ENCODE measurements at regions not wholly inside any gene's neighbourhood (a gene's known extent, or its start where the extent isn't known, plus 50 kb on each side); places are given as distances from the start of the nearest gene placed in this dataset.
"Not testable (repeated sequence)": the region's sequence is repeated elsewhere in the genome, so short reads cannot be mapped to it uniquely, and the experiment has no call there.

DNA sequence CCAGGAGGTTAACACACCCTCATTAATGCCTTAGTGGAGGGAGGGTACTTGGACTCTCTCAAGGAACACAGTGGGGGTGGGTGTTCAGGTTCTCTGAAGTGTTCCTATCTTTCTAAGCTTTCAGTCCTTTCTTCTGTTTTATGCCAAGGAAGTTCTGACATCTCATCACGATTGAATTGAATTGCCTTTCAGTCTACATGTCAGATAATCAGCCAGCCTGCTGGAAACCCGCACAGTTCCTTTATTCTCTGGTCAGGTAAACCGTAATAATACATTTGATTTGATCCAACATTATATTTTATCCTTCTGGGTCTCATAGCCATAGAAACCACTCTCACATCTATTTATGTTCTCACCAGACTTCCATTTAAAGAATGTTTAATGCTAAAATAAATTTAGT, 339.0 kb downstream of the RWDD3 start:
- intact Hi-C loops (cut with DNase I): no loop called here
- DNase-seq (ENCODE audit: low spot score): no peak

- intact Hi-C loops (cut with DNase I): no loop called here
- no peak for DNase-seq (ENCODE audit: low spot score)
Measured at GRCh38 chr1:95575291-95575690, 341.3 kb downstream of the RWDD3 start.

DNA sequence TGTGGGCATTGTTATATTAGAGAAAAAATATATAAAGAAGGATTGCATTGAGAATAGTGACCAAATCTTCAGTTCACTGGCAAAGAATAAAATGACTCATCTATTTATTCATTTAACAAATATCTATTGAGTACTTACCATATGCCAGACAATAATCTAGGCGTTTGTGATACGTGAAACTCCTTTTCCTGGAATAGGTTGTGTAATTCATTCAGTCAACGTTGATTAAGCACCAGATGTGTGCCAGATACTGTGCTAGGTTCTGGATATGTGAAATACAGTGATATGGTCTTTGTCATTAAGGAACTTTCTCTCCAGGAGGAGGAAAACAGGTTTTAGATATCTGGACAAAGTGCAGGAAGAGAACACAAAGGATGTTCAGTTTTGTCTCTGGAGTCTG, 344.5 kb downstream of the RWDD3 start:
- intact Hi-C loops (cut with DNase I): no loop called here
- DNase-seq (ENCODE audit: low spot score): no peak

DNA sequence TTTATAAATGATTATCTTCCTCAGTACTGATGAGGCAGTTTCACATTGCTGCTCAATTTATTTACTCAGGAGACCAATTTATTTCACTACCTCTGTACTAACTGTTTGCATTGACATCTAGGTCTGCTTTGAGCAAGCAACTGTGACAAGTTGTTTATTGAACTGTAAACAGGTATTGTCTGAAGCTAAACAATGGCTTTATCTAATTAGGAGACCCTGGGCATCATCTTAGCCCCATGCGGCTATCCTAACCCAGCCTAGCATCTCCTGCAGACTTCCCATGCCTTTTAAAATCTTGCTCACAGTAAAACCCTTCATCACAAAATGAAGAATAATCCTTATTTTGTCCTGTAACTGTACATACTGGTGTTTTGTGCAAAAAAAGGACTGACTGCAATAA, 348.2 kb downstream of the RWDD3 start:
- intact Hi-C loops (cut with DNase I): no loop called here
- no peak for DNase-seq (ENCODE audit: low spot score)

GRCh38 chr1:95582746-95583145, 348.7 kb downstream of the RWDD3 start:
- DNase-seq (ENCODE audit: low spot score): no peak
- intact Hi-C loops (cut with DNase I): no loop called here

DNA sequence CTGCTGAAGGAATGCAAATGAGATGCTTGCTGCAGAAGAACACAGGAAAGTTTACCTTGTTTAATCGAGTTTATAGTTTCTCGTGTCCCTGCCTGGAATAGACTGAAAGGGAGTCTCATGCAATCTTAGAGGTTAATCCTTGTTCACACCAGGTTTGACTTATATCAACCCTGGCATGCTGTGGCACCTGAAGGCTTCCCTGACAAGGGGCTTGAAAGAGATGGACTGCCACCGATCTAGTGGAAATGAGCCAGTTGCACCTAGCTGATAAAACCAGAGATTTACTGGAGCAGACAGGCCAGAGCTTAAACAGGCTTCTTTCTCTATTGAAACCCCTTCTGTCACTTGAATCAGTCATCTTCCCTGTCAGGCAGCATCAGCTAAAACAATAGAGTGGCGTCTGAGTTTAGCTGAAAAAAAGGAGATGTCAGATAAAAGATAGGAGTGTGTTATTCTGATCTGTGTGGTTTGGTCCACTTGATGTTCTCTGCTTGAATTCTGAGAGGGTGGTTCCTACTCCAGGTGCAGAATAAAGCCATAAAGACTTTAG, 349.7 kb downstream of the RWDD3 start:
- intact Hi-C loops (cut with DNase I): no loop called here
- no peak for DNase-seq (ENCODE audit: low spot score)

DNA sequence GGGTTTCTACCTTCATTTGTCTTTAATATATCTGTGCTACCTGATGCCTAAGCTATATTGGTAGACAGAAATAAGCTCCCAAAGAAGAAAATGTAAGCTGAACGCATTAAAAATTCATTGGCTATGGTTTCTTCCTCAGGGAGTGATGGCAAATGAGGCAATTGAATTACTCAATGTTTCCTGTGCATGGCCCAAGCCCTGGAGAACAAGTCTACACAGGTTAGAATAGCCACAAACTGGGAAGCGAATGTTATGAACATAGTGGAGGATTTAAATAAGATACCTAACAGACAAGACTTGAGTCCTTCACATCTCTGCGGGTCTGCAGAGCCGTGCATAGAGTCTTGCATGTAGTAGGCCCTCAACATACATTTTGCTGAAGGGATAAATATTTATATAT, 350.3 kb downstream of the RWDD3 start:
- intact Hi-C loops (cut with DNase I): no loop called here
- no peak for DNase-seq (ENCODE audit: low spot score)

- intact Hi-C loops (cut with DNase I): no loop called here
- DNase-seq (ENCODE audit: low spot score): no peak
Measured at GRCh38 chr1:95604771-95605170, 370.8 kb downstream of the RWDD3 start.

DNA sequence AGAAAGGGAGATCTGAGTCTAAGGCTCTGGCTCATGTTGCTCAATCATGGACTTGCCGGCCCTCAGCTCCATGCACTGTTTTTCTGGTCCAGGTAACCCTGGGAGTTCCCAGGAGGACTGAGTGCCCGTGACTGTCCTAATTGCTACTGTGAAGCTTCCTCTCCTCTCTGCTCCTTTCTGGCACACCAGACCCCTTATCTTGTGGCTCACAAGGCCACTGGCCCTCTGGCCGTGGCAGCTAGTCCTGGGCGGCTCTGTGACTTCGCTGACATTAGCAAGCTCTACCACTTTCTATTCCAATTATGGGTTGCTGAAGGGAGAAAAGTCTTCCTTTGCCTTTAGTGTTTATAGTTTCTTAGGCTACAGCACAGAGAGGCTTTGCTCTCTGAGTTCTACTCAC, 380.2 kb downstream of the RWDD3 start:
- DNase-seq (ENCODE audit: low spot score): no peak
- intact Hi-C loops (cut with DNase I): no loop called here

- no peak for DNase-seq (ENCODE audit: low spot score)
- intact Hi-C loops (cut with DNase I): no loop called here
Measured at GRCh38 chr1:95615421-95615820, 381.4 kb downstream of the RWDD3 start.

GRCh38 chr1:95620076-95620475, 386.1 kb downstream of the RWDD3 start:
- intact Hi-C loops (cut with DNase I): no loop called here

DNA sequence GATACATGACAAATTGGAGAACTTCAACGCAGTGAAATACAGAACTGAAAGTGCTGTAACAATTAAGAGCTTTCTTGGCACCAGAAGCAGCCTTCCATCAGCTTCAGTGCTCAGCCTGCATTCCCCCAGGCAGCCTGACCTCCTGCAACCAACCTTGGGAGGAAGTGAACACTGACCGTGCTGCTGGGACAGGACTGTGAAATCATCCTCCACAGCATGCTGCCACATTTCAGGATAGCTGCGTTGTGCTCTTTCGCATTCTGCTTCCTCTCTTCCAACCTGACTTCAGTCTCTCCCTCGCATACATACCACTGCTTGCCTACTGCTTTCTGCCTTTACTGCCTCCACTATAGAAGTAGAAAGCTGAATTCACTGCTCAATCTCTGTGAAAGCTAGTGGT, 388.6 kb downstream of the RWDD3 start:
- intact Hi-C loops (cut with DNase I): no loop called here
- DNase-seq (ENCODE audit: low spot score): no peak

More at GRCh38 chr1:95620076-95620475, 386.1 kb downstream of the RWDD3 start:
- no peak for DNase-seq (ENCODE audit: low spot score)

DNA sequence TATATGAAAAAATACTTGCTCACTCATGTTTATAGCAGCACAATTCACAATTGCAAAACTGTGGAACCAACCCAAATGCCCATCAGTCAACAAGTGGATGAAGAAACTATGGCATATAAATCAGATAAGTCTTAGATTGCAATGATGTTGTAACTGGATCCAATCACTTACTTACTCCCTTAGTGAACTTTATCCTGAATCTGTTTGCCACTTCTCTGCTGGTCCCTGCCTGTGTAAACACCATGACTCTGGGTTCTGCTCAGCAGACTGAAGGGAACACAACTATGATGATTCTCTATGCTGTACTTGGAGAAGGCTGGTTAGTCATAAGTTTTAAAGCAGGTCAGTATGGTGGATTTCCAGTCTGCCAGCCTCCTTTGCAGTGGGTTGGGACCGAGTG, 391.2 kb downstream of the RWDD3 start:
- no peak for DNase-seq (ENCODE audit: low spot score)
- intact Hi-C loops (cut with DNase I): no loop called here

GRCh38 chr1:95627244-95627643, 393.2 kb downstream of the RWDD3 start:
- no peak for DNase-seq (ENCODE audit: low spot score)
- intact Hi-C loops (cut with DNase I): no loop called here

DNA sequence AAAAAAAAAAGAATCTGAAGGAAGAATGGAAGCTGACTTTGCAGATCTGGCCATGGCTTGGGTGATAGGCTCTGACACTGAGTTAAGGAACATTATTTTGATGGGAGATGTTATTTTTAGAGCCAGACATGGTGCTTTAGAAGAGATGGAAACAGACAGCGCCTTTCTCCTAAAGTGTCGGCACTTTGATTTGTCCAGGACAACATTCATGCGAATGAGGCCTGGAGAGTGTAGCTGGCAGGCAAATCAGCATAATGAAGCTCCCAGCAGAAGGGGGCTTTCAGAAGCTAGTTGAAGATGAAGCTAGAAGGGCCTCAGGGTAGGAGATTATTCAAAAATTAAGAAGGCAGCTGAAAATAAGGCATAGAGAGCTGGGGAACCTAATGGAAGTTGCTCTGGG, 397.7 kb downstream of the RWDD3 start:
- no peak for DNase-seq (ENCODE audit: low spot score)
- intact Hi-C loops (cut with DNase I): no loop called here

- intact Hi-C loops (cut with DNase I): no loop called here
- no peak for DNase-seq (ENCODE audit: low spot score)
Measured at GRCh38 chr1:95635811-95636210, 401.8 kb downstream of the RWDD3 start.

- DNase-seq (ENCODE audit: low spot score): no peak
- intact Hi-C loops (cut with DNase I): no loop called here
Measured at GRCh38 chr1:95636897-95637296, 402.9 kb downstream of the RWDD3 start.

DNA sequence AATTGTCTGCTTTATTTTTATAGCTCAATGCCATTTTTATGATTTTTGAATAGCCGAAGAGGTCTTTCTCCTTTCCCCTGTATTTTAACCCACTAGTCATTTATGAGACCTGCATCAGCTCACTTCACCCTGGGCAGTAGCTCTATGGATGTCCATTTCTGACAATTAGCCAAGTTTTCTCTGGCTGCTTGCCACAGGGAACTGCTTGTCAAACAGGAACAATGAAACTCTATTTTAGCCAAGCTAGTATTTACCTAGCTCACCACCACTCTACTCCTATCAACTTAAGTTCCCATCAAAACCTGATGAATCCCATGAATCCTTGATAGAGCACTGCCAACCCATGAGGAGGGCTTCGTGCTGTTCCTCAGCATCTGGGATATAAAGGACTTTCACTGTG, 406.7 kb downstream of the RWDD3 start:
- no peak for DNase-seq (ENCODE audit: low spot score)
- intact Hi-C loops (cut with DNase I): no loop called here

DNA sequence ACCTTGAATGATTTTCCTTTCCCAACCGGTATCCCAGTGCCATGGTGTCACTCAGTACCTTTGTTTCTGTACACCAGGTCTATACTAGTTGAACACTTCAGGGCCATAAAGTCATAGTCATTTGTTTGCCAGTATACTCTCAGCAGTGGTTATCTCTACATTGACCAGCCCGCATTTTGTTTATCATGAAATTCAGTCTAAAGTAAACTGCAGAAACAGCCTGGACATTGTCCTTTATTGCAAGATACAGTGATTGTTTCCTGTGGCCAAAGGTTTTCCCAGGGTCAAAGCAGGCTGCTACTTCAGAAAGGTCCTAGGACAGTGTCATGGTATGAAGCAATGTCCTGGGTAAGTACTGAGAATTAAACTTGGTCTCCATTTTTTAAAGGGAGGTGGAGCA, 407.4 kb downstream of the RWDD3 start:
- intact Hi-C loops (cut with DNase I): no loop called here
- DNase-seq (ENCODE audit: low spot score): no peak

- intact Hi-C loops (cut with DNase I): no loop called here
- DNase-seq (ENCODE audit: low spot score): no peak
Measured at GRCh38 chr1:95642035-95642434, 408.0 kb downstream of the RWDD3 start.

- DNase-seq (ENCODE audit: low spot score): no peak
- intact Hi-C loops (cut with DNase I): no loop called here
Measured at GRCh38 chr1:95643071-95643470, 409.1 kb downstream of the RWDD3 start.

- DNase-seq (ENCODE audit: low spot score); intact Hi-C loops (cut with DNase I): not testable (repeated sequence)
Measured at GRCh38 chr1:95645126-95645525, 411.1 kb downstream of the RWDD3 start.

Measured in cardiac septum (tissue), 1 donor.